IMR-90 (cell line): ENCODE measurements at regions not wholly inside any gene's neighbourhood (a gene's known extent, or its start where the extent isn't known, plus 50 kb on each side); places are given as distances from the start of the nearest gene placed in this dataset.

Experiments
- ATAC-seq: fragments of 200-7000 bp; cut with Tn5 transposase; 2 replicates; pipeline ENCODE4 v1.9.1; 2020; ENCODE audit warnings: low read depth, mild to moderate bottlenecking, moderate library complexity
- BruUV-seq: library from RNA; stranded (reverse); fragments of 400-500 nt; replicated peaks from 2 replicates; lab custom pipeline; 2021; lab: Mats Ljungman, UMichigan
- CTCF ChIA-PET: fragments of 300-600 bp; formaldehyde crosslinking; extraction: SDS; loops from one replicate; lab custom pipeline; 2021; ENCODE audit warnings: antibody characterized with exemption; lab: Yijun Ruan, JAX
- POLR2A ChIA-PET: fragments of 300-600 bp; sonication (Branson Sonifier 250); formaldehyde crosslinking; loops from one replicate; lab custom pipeline; 2022; ENCODE audit warnings: antibody characterized with exemption; ENCODE audit not compliant: unreplicated experiment; lab: Charles Lee
- DNase-seq: peaks from one replicate; pipeline ENCODE4 v3.0.0; 2013
- H2AFZ ChIP-seq: replicated peaks from 2 replicates; pipeline ENCODE3; 2013; ENCODE audit warnings: low read length, mild to moderate bottlenecking; ENCODE audit not compliant: poor library complexity
- H2AK5ac ChIP-seq: 2 replicates; pipeline ENCODE4 v1.6.1; 2013; ENCODE audit warnings: low read depth, low read length, inconsistent platforms
- H2AK9ac ChIP-seq: replicated peaks from 2 replicates; pipeline ENCODE3; 2013; ENCODE audit warnings: mild to moderate bottlenecking, low read depth, low read length, moderate library complexity; ENCODE audit not compliant: poor library complexity
- H2BK120ac ChIP-seq: 2 replicates; pipeline ENCODE4 v1.6.1; 2013; ENCODE audit warnings: low read depth, low read length, inconsistent platforms
- H2BK15ac ChIP-seq: 3 replicates; pipeline ENCODE4 v1.6.1; 2013; ENCODE audit warnings: low read depth, low read length, inconsistent platforms
- H2BK20ac ChIP-seq: 2 replicates; pipeline ENCODE4 v1.6.1; 2013; ENCODE audit warnings: low read depth, mild to moderate bottlenecking, inconsistent platforms, low read length, moderate library complexity
- H2BK5ac ChIP-seq: 2 replicates; pipeline ENCODE4 v1.6.1; 2013; ENCODE audit warnings: mild to moderate bottlenecking, low read depth, low read length, inconsistent platforms; ENCODE audit not compliant: poor library complexity, severe bottlenecking
- H3K14ac ChIP-seq: replicated peaks from 2 replicates; pipeline ENCODE4 v1.6.1; 2013; ENCODE audit warnings: low read depth, low read length, inconsistent platforms
- H3K18ac ChIP-seq: 2 replicates; pipeline ENCODE4 v1.6.1; 2013; ENCODE audit warnings: low read depth, low read length, control low read depth
- H3K23ac ChIP-seq: 2 replicates; pipeline ENCODE4 v1.6.1; 2013; ENCODE audit warnings: low read depth, low read length, inconsistent platforms
- H3K27ac ChIP-seq: 2 replicates; pipeline ENCODE4 v1.5.1; 2013; ENCODE audit warnings: mild to moderate bottlenecking, control low read depth, low read length; ENCODE audit not compliant: insufficient read depth
- H3K27me3 ChIP-seq: 2 replicates; pipeline ENCODE4 v1.6.1; 2013; ENCODE audit warnings: low read length; ENCODE audit not compliant: control insufficient read depth, insufficient read depth
- H3K36me3 ChIP-seq: 2 replicates; pipeline ENCODE4 v1.6.1; 2013; ENCODE audit warnings: low read length, mixed read lengths; ENCODE audit not compliant: control insufficient read depth, insufficient read depth
- H3K4ac ChIP-seq: 2 replicates; pipeline ENCODE4 v1.6.1; 2013; ENCODE audit warnings: low read depth, low read length, inconsistent platforms
- H3K4me1 ChIP-seq: 2 replicates; pipeline ENCODE4 v1.6.1; 2013; ENCODE audit warnings: low read length, mixed read lengths; ENCODE audit not compliant: control insufficient read depth, insufficient read depth
- H3K4me2 ChIP-seq: 2 replicates; pipeline ENCODE4 v1.6.1; 2013; ENCODE audit warnings: low read depth, mild to moderate bottlenecking, control low read depth, low read length, moderate library complexity
- H3K4me3 ChIP-seq: 2 replicates; pipeline ENCODE4 v1.5.1; 2013; ENCODE audit warnings: low read depth, mild to moderate bottlenecking, control low read depth, low read length, moderate library complexity; ENCODE audit not compliant: insufficient read depth
- H3K56ac ChIP-seq: 2 replicates; pipeline ENCODE4 v1.6.1; 2013; ENCODE audit warnings: low read length, inconsistent platforms; ENCODE audit not compliant: insufficient read depth; ENCODE audit errors: extremely low read depth
- H3K79me1 ChIP-seq, 2 experiments: 2 replicates each; pipeline ENCODE4 v1.6.1; 2013; ENCODE audit warnings: low read length in 2 of 2, inconsistent platforms in 1 of 2, low read depth in 1 of 2
- H3K9ac ChIP-seq: 2 replicates; pipeline ENCODE4 v1.6.1; 2013; ENCODE audit warnings: low read depth, low read length, control low read depth
- H3K9me1 ChIP-seq: 2 replicates; pipeline ENCODE4 v1.6.1; 2013; ENCODE audit warnings: low read length, inconsistent platforms; ENCODE audit not compliant: insufficient read depth
- H3K9me3 ChIP-seq: 2 replicates; pipeline ENCODE4 v1.6.1; 2013; ENCODE audit warnings: low read length; ENCODE audit not compliant: control insufficient read depth, insufficient read depth
- H4K20me1 ChIP-seq: 2 replicates; pipeline ENCODE4 v1.6.1; 2013; ENCODE audit warnings: low read length, inconsistent platforms; ENCODE audit not compliant: insufficient read depth
- H4K5ac ChIP-seq: 2 replicates; pipeline ENCODE4 v1.6.1; 2013; ENCODE audit warnings: mild to moderate bottlenecking, low read depth, low read length, control low read depth
- H4K8ac ChIP-seq, 2 experiments: 2 replicates each; pipeline ENCODE4 v1.6.1; 2013; ENCODE audit warnings: low read depth in 2 of 2, low read length in 2 of 2, control low read depth in 1 of 2, inconsistent platforms in 1 of 2
- H4K91ac ChIP-seq: 2 replicates; pipeline ENCODE4 v1.6.1; 2013; ENCODE audit warnings: low read depth, low read length, inconsistent platforms; ENCODE audit not compliant: insufficient read depth
- BHLHE40 ChIP-seq: fragments of 150-350 bp; IDR thresholded peaks from 2 replicates; pipeline ENCODE4 v1.6.1; 2016; ENCODE audit warnings: mild to moderate bottlenecking, low read depth, low read length
- CEBPB ChIP-seq: IDR thresholded peaks from 2 replicates; pipeline ENCODE4 v1.6.1; 2012; ENCODE audit warnings: low read depth, low read length, improper control_type of control experiment
- CHD1 ChIP-seq: IDR thresholded peaks from 2 replicates; pipeline ENCODE4 v1.6.1; 2012; ENCODE audit warnings: low read depth, low read length, improper control_type of control experiment
- FOS ChIP-seq: fragments of 150-350 bp; IDR thresholded peaks from 2 replicates; pipeline ENCODE4 v1.6.1; 2016; ENCODE audit warnings: low read depth, low read length
- MAFK ChIP-seq: IDR thresholded peaks from 2 replicates; pipeline ENCODE4 v1.6.1; 2012; ENCODE audit warnings: low read depth, low read length, improper control_type of control experiment
- MAZ ChIP-seq: IDR thresholded peaks from 2 replicates; pipeline ENCODE4 v1.6.1; 2012; ENCODE audit warnings: low read depth, mild to moderate bottlenecking, low read length, improper control_type of control experiment, moderate library complexity, borderline replicate concordance
- MXI1 ChIP-seq: IDR thresholded peaks from 2 replicates; pipeline ENCODE4 v1.6.1; 2012; ENCODE audit warnings: low read depth, mild to moderate bottlenecking, low read length, moderate library complexity, borderline replicate concordance
- NFE2L2 ChIP-seq: fragments of 150-350 bp; IDR thresholded peaks from 2 replicates; pipeline ENCODE4 v1.6.1; 2016; ENCODE audit warnings: low read depth, mild to moderate bottlenecking, low read length
- POLR2A ChIP-seq: IDR thresholded peaks from 2 replicates; pipeline ENCODE4 v1.6.1; 2012; ENCODE audit warnings: mild to moderate bottlenecking, low read depth, low read length
- RAD21 ChIP-seq: IDR thresholded peaks from 2 replicates; pipeline ENCODE4 v1.6.1; 2012; ENCODE audit warnings: low read length, improper control_type of control experiment
- RCOR1 ChIP-seq: IDR thresholded peaks from 2 replicates; pipeline ENCODE4 v1.6.1; 2012; ENCODE audit warnings: mild to moderate bottlenecking, low read length, improper control_type of control experiment; ENCODE audit not compliant: insufficient replicate concordance
- RFX5 ChIP-seq: IDR thresholded peaks from 2 replicates; pipeline ENCODE4 v1.8.0; 2012; ENCODE audit warnings: low read depth, mild to moderate bottlenecking, low read length, moderate library complexity
- SMC3 ChIP-seq: fragments of 150-350 bp; IDR thresholded peaks from 2 replicates; pipeline ENCODE4 v1.6.1; 2016; ENCODE audit warnings: low read depth, mild to moderate bottlenecking, antibody characterized with exemption, low read length, moderate library complexity
- WGBS, 2 experiments: methylation state at CpG; one replicate each; pipeline versions ENCODE4 v1.1.5 to v1.1.7; 2013; ENCODE audit warnings: missing lambda C conversion rate in 2 of 2; ENCODE audit not compliant: insufficient read length in 1 of 2; ENCODE audit errors: extremely low coverage in 2 of 2; 5-methylcytosine and 5-hydroxymethylcytosine counted together
- dilution Hi-C: fragments of 300-500 bp; cut with HindIII; formaldehyde crosslinking; loops from one replicate; pipeline ENCODE4 v1.14.3; 2018; ENCODE audit warnings: low sequenced_read_pairs; ENCODE audit not compliant: unreplicated experiment
- in situ Hi-C: fragments of 300-500 bp; cut with MboI; formaldehyde crosslinking; loops from 3 replicates; pipeline ENCODE4 v1.14.3; 2019; ENCODE audit warnings: low sequenced_read_pairs, inconsistent platforms, mixed read lengths
- intact Hi-C: fragments of 100-400 bp; cut with micrococcal nuclease; formaldehyde crosslinking; loops from 2 replicates; pipeline ENCODE4 v1.10.0; 2022
- TF ChIP-seq, protein P1 (sequence below): fragments of 150-350 bp; IDR thresholded peaks from 2 replicates; pipeline ENCODE4 v1.6.1; 2016; ENCODE audit warnings: low read depth, mild to moderate bottlenecking, low read length, moderate library complexity, borderline replicate concordance
- TF ChIP-seq, protein P2 (sequence below): conservative IDR thresholded peaks from 2 replicates; pipeline ENCODE4 v1.5.1; 2012; ENCODE audit warnings: mild to moderate bottlenecking, low read depth, low read length, improper control_type of control experiment
- TF ChIP-seq, protein P3 (sequence below): fragments of 150-350 bp; IDR thresholded peaks from 2 replicates; pipeline ENCODE4 v1.6.1; 2017; ENCODE audit warnings: mild to moderate bottlenecking, antibody characterized with exemption, low read length, low read depth

GRCh38 chr3:41045491-41045890, 153.8 kb upstream of the CTNNB1 start:
- CTCF ChIA-PET = no interaction called here
- intact Hi-C loops = no loop called here

More at GRCh38 chr3:41045491-41045890, 153.8 kb upstream of the CTNNB1 start:
- Histone ChIP-seq H3K18ac (no peak overlapping the region), H3K4me2 (no peak overlapping the region), H3K9ac (no peak overlapping the region), H2AK5ac (no peak overlapping the region), H2AK9ac (no peak overlapping the region), H4K8ac (no peak overlapping the region), H2BK20ac (no peak overlapping the region), H3K27me3 (no peaks in the 10 kb centered on the region), H3K9me1 (no peaks in the 10 kb centered on the region), H2BK5ac (no peak overlapping the region), H3K27ac (no peak overlapping the region), H3K4me1 (no peaks in the 10 kb centered on the region), H3K36me3 (no peaks in the 10 kb centered on the region), H3K4ac (no peak overlapping the region), H4K91ac (no peak overlapping the region), H3K23ac (no peak overlapping the region), H3K4me3 (no peak overlapping the region), H3K79me1 (no peaks in the 10 kb centered on the region), H4K5ac (no peak overlapping the region), H3K9me3 (0 out of 2 replicates have a peak, but pooled peaks cover 2% of the 10 kb centered on the region), H2AFZ (no peak overlapping the region), H4K20me1 (no peaks in the 10 kb centered on the region), H2BK120ac (no peak overlapping the region), H3K56ac (no peak overlapping the region), H3K14ac (no peak overlapping the region), H2BK15ac (no peak overlapping the region)
- no TSS peak for BruUV-seq
- in situ Hi-C loops (no loop called here), dilution Hi-C loops (no loop called here)
- TF ChIP-seq CHD1 (no peak), BHLHE40 (no peak), RCOR1 (no peak), RFX5 (no peak), MAFK (no peak), MXI1 (no peak), MAZ (no peak), POLR2A (no peak), CEBPB (no peak), SMC3 (no peak), NFE2L2 (no peak), FOS (no peak), RAD21 (no peak)
- TF ChIP-seq, protein P1, sequence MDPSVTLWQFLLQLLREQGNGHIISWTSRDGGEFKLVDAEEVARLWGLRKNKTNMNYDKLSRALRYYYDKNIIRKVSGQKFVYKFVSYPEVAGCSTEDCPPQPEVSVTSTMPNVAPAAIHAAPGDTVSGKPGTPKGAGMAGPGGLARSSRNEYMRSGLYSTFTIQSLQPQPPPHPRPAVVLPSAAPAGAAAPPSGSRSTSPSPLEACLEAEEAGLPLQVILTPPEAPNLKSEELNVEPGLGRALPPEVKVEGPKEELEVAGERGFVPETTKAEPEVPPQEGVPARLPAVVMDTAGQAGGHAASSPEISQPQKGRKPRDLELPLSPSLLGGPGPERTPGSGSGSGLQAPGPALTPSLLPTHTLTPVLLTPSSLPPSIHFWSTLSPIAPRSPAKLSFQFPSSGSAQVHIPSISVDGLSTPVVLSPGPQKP = no peak
- TF ChIP-seq, protein P2, sequence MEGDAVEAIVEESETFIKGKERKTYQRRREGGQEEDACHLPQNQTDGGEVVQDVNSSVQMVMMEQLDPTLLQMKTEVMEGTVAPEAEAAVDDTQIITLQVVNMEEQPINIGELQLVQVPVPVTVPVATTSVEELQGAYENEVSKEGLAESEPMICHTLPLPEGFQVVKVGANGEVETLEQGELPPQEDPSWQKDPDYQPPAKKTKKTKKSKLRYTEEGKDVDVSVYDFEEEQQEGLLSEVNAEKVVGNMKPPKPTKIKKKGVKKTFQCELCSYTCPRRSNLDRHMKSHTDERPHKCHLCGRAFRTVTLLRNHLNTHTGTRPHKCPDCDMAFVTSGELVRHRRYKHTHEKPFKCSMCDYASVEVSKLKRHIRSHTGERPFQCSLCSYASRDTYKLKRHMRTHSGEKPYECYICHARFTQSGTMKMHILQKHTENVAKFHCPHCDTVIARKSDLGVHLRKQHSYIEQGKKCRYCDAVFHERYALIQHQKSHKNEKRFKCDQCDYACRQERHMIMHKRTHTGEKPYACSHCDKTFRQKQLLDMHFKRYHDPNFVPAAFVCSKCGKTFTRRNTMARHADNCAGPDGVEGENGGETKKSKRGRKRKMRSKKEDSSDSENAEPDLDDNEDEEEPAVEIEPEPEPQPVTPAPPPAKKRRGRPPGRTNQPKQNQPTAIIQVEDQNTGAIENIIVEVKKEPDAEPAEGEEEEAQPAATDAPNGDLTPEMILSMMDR = no peak
- TF ChIP-seq, protein P3, sequence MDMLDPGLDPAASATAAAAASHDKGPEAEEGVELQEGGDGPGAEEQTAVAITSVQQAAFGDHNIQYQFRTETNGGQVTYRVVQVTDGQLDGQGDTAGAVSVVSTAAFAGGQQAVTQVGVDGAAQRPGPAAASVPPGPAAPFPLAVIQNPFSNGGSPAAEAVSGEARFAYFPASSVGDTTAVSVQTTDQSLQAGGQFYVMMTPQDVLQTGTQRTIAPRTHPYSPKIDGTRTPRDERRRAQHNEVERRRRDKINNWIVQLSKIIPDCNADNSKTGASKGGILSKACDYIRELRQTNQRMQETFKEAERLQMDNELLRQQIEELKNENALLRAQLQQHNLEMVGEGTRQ = no peak
- POLR2A ChIA-PET = no interaction called here
- ATAC-seq (no peak), DNase-seq (no peak)
- WGBS, 2 experiments = 0% methylated on average over 1 of the region's 4 CpGs; no CpG with 5 or more reads in 1 of the 2 experiments
